ENCODE measurements at regions not wholly inside any gene's neighbourhood (a gene's known extent, or its start where the extent isn't known, plus 50 kb on each side); places are given as distances from the start of the nearest gene placed in this dataset.
A peak's percentile ranks its signal among the peaks of the same experiment; 100 is the strongest.

GRCh38 chr3:182242489-182242942 is 530.8 kb downstream of the SOX2 start:
- H3K4me3 ChIP-seq: no peak overlapping the region
- H3K9me3 ChIP-seq (ENCODE audit: insufficient read depth, low read depth): no peaks in the 10 kb centered on the region
- no peaks in the 10 kb centered on the region for H3K79me2 ChIP-seq (ENCODE audit: low read depth)
- no peak overlapping the region for H3K4me2 ChIP-seq
- ChIA-PET CTCF (no interaction called here), POLR2A (ENCODE audit: unreplicated experiment) (no interaction called here)
- DNase-seq: peak in 1 of 2 experiments; percentile 9
- no peaks in the 10 kb centered on the region for H3K4me1 ChIP-seq (replicated peaks; ENCODE audit: insufficient read depth)
- no peaks in the 10 kb centered on the region for H3F3A ChIP-seq (ENCODE audit: insufficient read depth, low read depth)
- no peak for TF ChIP-seq EZH2 (IDR thresholded peaks at IDR 0.05; ENCODE audit: low read depth)
- no peak for TF ChIP-seq CTCF (conservative IDR thresholded peaks at IDR 0.05)
- intact Hi-C loops (cut with micrococcal nuclease; ENCODE audit: unreplicated experiment): no loop called here
- H3K9me2 ChIP-seq (ENCODE audit: insufficient read depth): no peaks in the 10 kb centered on the region
- H3K27me3 ChIP-seq (ENCODE audit: insufficient read depth, low read depth): no peaks in the 10 kb centered on the region
- BruUV-seq (replicated peaks): no TSS peak
- no peaks in the 10 kb centered on the region for H3K36me3 ChIP-seq (ENCODE audit: low read depth)
- no peaks in the 10 kb centered on the region for H4K20me1 ChIP-seq (ENCODE audit: insufficient read depth)
- no peak overlapping the region for H2AFZ ChIP-seq
- H3K27ac ChIP-seq: no peak overlapping the region

- Histone ChIP-seq H4K20me1 (ENCODE audit: insufficient read depth) (no peaks in the 10 kb centered on the region), H3K4me1 (replicated peaks; ENCODE audit: insufficient read depth) (no peaks in the 10 kb centered on the region), H3K4me2 (no peak overlapping the region), H3K4me3 (no peak overlapping the region), H3K27me3 (ENCODE audit: insufficient read depth, low read depth) (no peaks in the 10 kb centered on the region), H3F3A (ENCODE audit: insufficient read depth, low read depth) (no peaks in the 10 kb centered on the region), H3K9me3 (ENCODE audit: insufficient read depth, low read depth) (no peaks in the 10 kb centered on the region), H3K79me2 (ENCODE audit: low read depth) (no peaks in the 10 kb centered on the region), H2AFZ (peak overlapping the region; percentile 18; the same call in 1 of the 2 replicates), H3K9me2 (ENCODE audit: insufficient read depth) (no peaks in the 10 kb centered on the region), H3K36me3 (ENCODE audit: low read depth) (no peaks in the 10 kb centered on the region), H3K27ac (no peak overlapping the region)
- no peak for DNase-seq
- POLR2A ChIA-PET (ENCODE audit: unreplicated experiment): no interaction called here
- BruUV-seq (replicated peaks): no TSS peak
- intact Hi-C loops (cut with micrococcal nuclease; ENCODE audit: unreplicated experiment): no loop called here
- no peak for TF ChIP-seq EZH2 (IDR thresholded peaks at IDR 0.05; ENCODE audit: low read depth)
- no peak for TF ChIP-seq CTCF (conservative IDR thresholded peaks at IDR 0.05)
- CTCF ChIA-PET: no interaction called here
These were observed 531.9 kb downstream of the SOX2 start for GRCh38 chr3:182243625-182244024.

GRCh38 chr3:182244222-182244971 is 532.7 kb downstream of the SOX2 start:
- ChIA-PET CTCF (no interaction called here), POLR2A (ENCODE audit: unreplicated experiment) (interaction anchor here (0.6 kb wide), 1 partner anchor 862 kb away, joined by 3 read pairs; no protein-coding TSS in a partner anchor)
- peak in 1 of 2 experiments; percentile 33 for DNase-seq
- H3K4me2 ChIP-seq: no peak overlapping the region
- no peaks in the 10 kb centered on the region for H3K9me3 ChIP-seq (ENCODE audit: insufficient read depth, low read depth)
- no peaks in the 10 kb centered on the region for H3F3A ChIP-seq (ENCODE audit: insufficient read depth, low read depth)
- no peaks in the 10 kb centered on the region for H3K27me3 ChIP-seq (ENCODE audit: insufficient read depth, low read depth)
- BruUV-seq (replicated peaks): no TSS peak
- no peaks in the 10 kb centered on the region for H3K4me1 ChIP-seq (replicated peaks; ENCODE audit: insufficient read depth)
- H3K9me2 ChIP-seq (ENCODE audit: insufficient read depth): no peaks in the 10 kb centered on the region
- H3K4me3 ChIP-seq: no peak overlapping the region
- intact Hi-C loops (cut with micrococcal nuclease; ENCODE audit: unreplicated experiment): no loop called here
- peak overlapping the region; percentile 18; the same call in 1 of the 2 replicates for H2AFZ ChIP-seq
- TF ChIP-seq CTCF (conservative IDR thresholded peaks at IDR 0.05) (no peak), EZH2 (IDR thresholded peaks at IDR 0.05; ENCODE audit: low read depth) (no peak)
- H3K36me3 ChIP-seq (ENCODE audit: low read depth): no peaks in the 10 kb centered on the region
- H3K27ac ChIP-seq: no peak overlapping the region
- H4K20me1 ChIP-seq (ENCODE audit: insufficient read depth): no peaks in the 10 kb centered on the region
- no peaks in the 10 kb centered on the region for H3K79me2 ChIP-seq (ENCODE audit: low read depth)

All from PC-9 (cell line).